GM12878 (cell line): ENCODE measurements at regions not wholly inside any gene's neighbourhood (a gene's known extent, or its start where the extent isn't known, plus 50 kb on each side); places are given as distances from the start of the nearest gene placed in this dataset.

Experiments used
- ATAC-seq: fragments of 200-7000 bp; cut with Tn5 transposase; 3 replicates; pipeline ENCODE4 v1.9.1; 2020; ENCODE audit warnings: mild to moderate bottlenecking, moderate library complexity
- BruUV-seq: library from RNA; stranded (reverse); fragments of 400-500 nt; replicated peaks from 2 replicates; lab custom pipeline; 2021; lab: Mats Ljungman, UMichigan
- CTCF ChIA-PET: fragments of 300-600 bp; sonication (Branson Sonifier 250); formaldehyde crosslinking; extraction: SDS; loops from one replicate; lab custom pipeline; 2021; ENCODE audit warnings: inconsistent platforms; lab: Yijun Ruan, JAX
- POLR2A ChIA-PET: fragments of 350-600 bp; formaldehyde crosslinking; extraction: SDS; loops from one replicate; lab custom pipeline; 2021; ENCODE audit warnings: inconsistent platforms; lab: Charles Lee
- RAD21 ChIA-PET: fragments of 300-600 bp; sonication (Branson Sonifier 250); formaldehyde crosslinking; loops from one replicate; lab custom pipeline; 2023; ENCODE audit warnings: antibody characterized with exemption; ENCODE audit not compliant: unreplicated experiment; lab: Charles Lee
- SMC1A ChIA-PET: fragments of 300-600 bp; sonication (Branson Sonifier 250); formaldehyde crosslinking; loops from one replicate; lab custom pipeline; 2023; ENCODE audit not compliant: unreplicated experiment, uncharacterized antibody; lab: Charles Lee
- DNase-seq: peaks from one replicate; pipeline ENCODE4 v3.0.0-alpha.2; 2011; ENCODE audit warnings: low read depth, low spot score
- FAIRE-seq: peaks from 3 replicates; lab custom pipeline; 2011; peaks lifted over from hg19 to GRCh38; lab: Jason Lieb, UNC
- H2AFZ ChIP-seq: 2 replicates; pipeline ENCODE4 v1.6.0; 2011; ENCODE audit warnings: low read depth, low read length, control low read depth; ENCODE audit not compliant: control insufficient read depth
- H3K27ac ChIP-seq: 2 replicates; pipeline ENCODE4 v1.5.1; 2011; ENCODE audit warnings: control low read depth; ENCODE audit not compliant: control insufficient read depth, insufficient read depth
- H3K27me3 ChIP-seq, 2 experiments: replicated peaks in 1 of 2; 2 replicates each; pipeline versions ENCODE4 v1.6.0 to v1.6.1; 2011; ENCODE audit warnings: low read length in 1 of 2; ENCODE audit not compliant: control insufficient read depth in 2 of 2, insufficient read depth in 2 of 2
- H3K36me3 ChIP-seq, 2 experiments: 2 replicates each; pipeline ENCODE4 v1.5.1; 2011; ENCODE audit warnings: low read length in 1 of 2; ENCODE audit not compliant: control insufficient read depth in 2 of 2, insufficient read depth in 2 of 2
- H3K4me1 ChIP-seq: 2 replicates; pipeline ENCODE4 v1.6.1; 2011; ENCODE audit warnings: mild to moderate bottlenecking, low read length, moderate library complexity, mixed read lengths; ENCODE audit not compliant: control insufficient read depth, insufficient read depth
- H3K4me2 ChIP-seq: 2 replicates; pipeline ENCODE4 v1.6.0; 2011; ENCODE audit warnings: control low read depth; ENCODE audit not compliant: control insufficient read depth, insufficient read depth
- H3K4me3 ChIP-seq: fragments of 200-600 bp; sonication (generic); 2 replicates; pipeline ENCODE4 v1.5.1; 2016
- H3K79me2 ChIP-seq: 2 replicates; pipeline ENCODE4 v1.6.0; 2011; ENCODE audit warnings: low read length; ENCODE audit not compliant: control insufficient read depth, insufficient read depth
- H3K9ac ChIP-seq: 2 replicates; pipeline ENCODE4 v1.8.0; 2011; ENCODE audit warnings: low read length, control low read depth, mixed read lengths; ENCODE audit not compliant: control insufficient read depth, insufficient read depth
- H3K9me3 ChIP-seq: replicated peaks from 3 replicates; pipeline ENCODE4 v1.5.1; 2011; ENCODE audit warnings: mild to moderate bottlenecking, low read length; ENCODE audit not compliant: control insufficient read depth, insufficient read depth
- H4K20me1 ChIP-seq: 2 replicates; pipeline ENCODE4 v1.6.0; 2011; ENCODE audit not compliant: control insufficient read depth, insufficient read depth
- CHD4 ChIP-seq: fragments of 200-600 bp; sonication (generic); IDR thresholded peaks from 2 replicates; pipeline ENCODE4 v1.6.1; 2016; ENCODE audit warnings: mild to moderate bottlenecking
- EP300 ChIP-seq, 2 experiments: fragments of 150-350 bp in 1 of 2; IDR thresholded peaks; 2 replicates each; pipeline ENCODE4 v1.6.1; 2011 to 2012; ENCODE audit warnings: low read depth in 2 of 2, low read length in 2 of 2, borderline replicate concordance in 1 of 2, improper control_type of control experiment in 1 of 2, inconsistent platforms in 1 of 2; ENCODE audit not compliant: control insufficient read depth in 1 of 2
- EZH2 ChIP-seq: IDR thresholded peaks from 2 replicates; pipeline ENCODE4 v1.6.1; 2012; ENCODE audit warnings: low read depth, mild to moderate bottlenecking, control low read depth, inconsistent platforms, low read length, borderline replicate concordance; ENCODE audit not compliant: control insufficient read depth
- JUND ChIP-seq: IDR thresholded peaks from 2 replicates; pipeline ENCODE4 v1.6.1; 2012; ENCODE audit warnings: low read depth, mild to moderate bottlenecking, low read length, improper control_type of control experiment, moderate library complexity
- MYC ChIP-seq: IDR thresholded peaks from 2 replicates; pipeline ENCODE4 v1.6.1; 2011; ENCODE audit warnings: mild to moderate bottlenecking, low read length, moderate library complexity, inconsistent platforms; ENCODE audit not compliant: insufficient read depth, insufficient replicate concordance, insufficient read length, severe bottlenecking
- PKNOX1 ChIP-seq: fragments of 450-650 bp; IDR thresholded peaks from 2 replicates; pipeline ENCODE4 v1.6.1; 2016; ENCODE audit warnings: mild to moderate bottlenecking
- POLR2A ChIP-seq: IDR thresholded peaks from 2 replicates; pipeline ENCODE4 v1.6.1; 2011; ENCODE audit warnings: low read depth, mild to moderate bottlenecking, low read length
- POU2F2 ChIP-seq: IDR thresholded peaks from 3 replicates; pipeline ENCODE4 v1.6.1; 2011; ENCODE audit warnings: low read depth, mild to moderate bottlenecking, low read length, borderline replicate concordance
- SPI1 ChIP-seq: IDR thresholded peaks from 2 replicates; pipeline ENCODE4 v1.6.1; 2011; ENCODE audit warnings: low read depth, mild to moderate bottlenecking, low read length, moderate library complexity, borderline replicate concordance; ENCODE audit not compliant: insufficient read depth
- TAF1 ChIP-seq: IDR thresholded peaks from 2 replicates; pipeline ENCODE4 v1.6.1; 2011; ENCODE audit warnings: mild to moderate bottlenecking, low read depth, low read length, borderline replicate concordance
- USF2 ChIP-seq: IDR thresholded peaks from 2 replicates; pipeline ENCODE4 v1.6.1; 2011; ENCODE audit warnings: low read depth, low read length, improper control_type of control experiment, borderline replicate concordance
- YBX1 ChIP-seq: fragments of 450-650 bp; IDR thresholded peaks from 2 replicates; pipeline ENCODE4 v1.6.1; 2016; ENCODE audit warnings: antibody characterized with exemption
- ZNF24 ChIP-seq: fragments of 450-650 bp; IDR thresholded peaks from 2 replicates; pipeline ENCODE4 v1.6.1; 2017; ENCODE audit warnings: antibody characterized with exemption, mild to moderate bottlenecking
- ZNF384 ChIP-seq: IDR thresholded peaks from 2 replicates; pipeline ENCODE4 v1.6.1; 2012; ENCODE audit warnings: low read depth, mild to moderate bottlenecking, low read length, improper control_type of control experiment, borderline replicate concordance
- WGBS: methylation state at CpG from one replicate; pipeline ENCODE4 v1.1.6; 2016; ENCODE audit warnings: low lambda C conversion rate; ENCODE audit not compliant: insufficient replicate concordance, insufficient coverage; ENCODE audit errors: missing lambda C conversion rate; 5-methylcytosine and 5-hydroxymethylcytosine counted together
- in situ Hi-C: fragments of 300-500 bp; cut with MboI; formaldehyde crosslinking; loops from 9 replicates; pipeline ENCODE4 v1.14.3; 2018; ENCODE audit warnings: mixed read lengths
- intact Hi-C: fragments of 100-400 bp; cut with micrococcal nuclease; formaldehyde crosslinking; loops from one replicate; pipeline ENCODE4 v1.14.2; 2022; ENCODE audit not compliant: unreplicated experiment
- TF ChIP-seq, protein P1 (sequence below): fragments of 450-650 bp; IDR thresholded peaks from 2 replicates; pipeline ENCODE4 v1.6.1; 2016; ENCODE audit warnings: mild to moderate bottlenecking, moderate library complexity, borderline replicate concordance

DNA sequence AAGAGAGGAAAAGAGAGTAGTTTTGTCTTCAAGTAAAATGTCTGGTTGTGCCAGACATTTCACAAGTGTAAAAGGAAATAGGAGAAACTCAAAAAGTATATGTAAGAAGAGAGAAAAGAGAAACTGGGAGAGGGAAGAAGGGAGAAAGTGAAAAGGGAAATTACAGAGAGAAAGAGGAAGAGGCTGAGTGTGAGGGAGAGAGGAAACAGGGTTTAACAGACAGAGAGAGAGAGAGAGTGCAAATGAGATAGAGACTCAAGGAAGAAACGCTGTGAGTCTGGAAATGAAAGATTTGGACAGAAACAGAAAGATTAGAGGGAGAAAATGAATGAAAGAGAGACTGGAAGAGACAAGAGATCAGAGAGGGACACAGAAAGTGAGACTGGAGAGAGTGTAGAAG, 806.2 kb downstream of the PLA2G4A start (continued):
- TF ChIP-seq PKNOX1 (no peak), ZNF384 (no peak), JUND (no peak), USF2 (no peak), SPI1 (no peak), YBX1 (no peak), POLR2A (no peak)

- Histone ChIP-seq H3K9me3 (no peaks in the 10 kb centered on the region; the same call in 2 of the 3 replicates), H2AFZ (no peak overlapping the region), H4K20me1 (no peaks in the 10 kb centered on the region), H3K4me1 (no peaks in the 10 kb centered on the region), H3K27ac (no peak overlapping the region), H3K4me2 (no peak overlapping the region), H3K9ac (no peak overlapping the region), H3K79me2 (no peaks in the 10 kb centered on the region), H3K36me3 (no peaks in the 10 kb centered on the region), H3K27me3 (no peaks in the 10 kb centered on the region), H3K4me3 (no peak overlapping the region)
- intact Hi-C loops = no loop called here
- WGBS = 17% methylated on average over 2 of the region's 2 CpGs
- SMC1A ChIA-PET = interaction anchor here (1.4 kb wide), 1 partner anchor 44 kb away, joined by 5 read pairs; no protein-coding TSS in a partner anchor
- CTCF ChIA-PET = interaction anchor here (0.9 kb wide), 1 partner anchor 587 kb away, joined by 5 read pairs; no protein-coding TSS in a partner anchor
- POLR2A ChIA-PET = no interaction called here
- BruUV-seq = no TSS peak
- in situ Hi-C loops = no loop called here
- DNase-seq (no peak), FAIRE-seq (no peak), ATAC-seq (no peak)
- RAD21 ChIA-PET = no interaction called here
- no peak for TF ChIP-seq EZH2
- no peak for TF ChIP-seq CHD4
- TF ChIP-seq EP300 (IDR thresholded peaks at IDR 0.05; ENCODE audit: borderline replicate concordance in 1 of 2, control insufficient read depth in 1 of 2, low read depth in 2 of 2, low read length in 2 of 2) = no peak
- no peak for TF ChIP-seq POU2F2
- no peak for TF ChIP-seq MYC
- no peak for TF ChIP-seq TAF1
- TF ChIP-seq, protein P1, sequence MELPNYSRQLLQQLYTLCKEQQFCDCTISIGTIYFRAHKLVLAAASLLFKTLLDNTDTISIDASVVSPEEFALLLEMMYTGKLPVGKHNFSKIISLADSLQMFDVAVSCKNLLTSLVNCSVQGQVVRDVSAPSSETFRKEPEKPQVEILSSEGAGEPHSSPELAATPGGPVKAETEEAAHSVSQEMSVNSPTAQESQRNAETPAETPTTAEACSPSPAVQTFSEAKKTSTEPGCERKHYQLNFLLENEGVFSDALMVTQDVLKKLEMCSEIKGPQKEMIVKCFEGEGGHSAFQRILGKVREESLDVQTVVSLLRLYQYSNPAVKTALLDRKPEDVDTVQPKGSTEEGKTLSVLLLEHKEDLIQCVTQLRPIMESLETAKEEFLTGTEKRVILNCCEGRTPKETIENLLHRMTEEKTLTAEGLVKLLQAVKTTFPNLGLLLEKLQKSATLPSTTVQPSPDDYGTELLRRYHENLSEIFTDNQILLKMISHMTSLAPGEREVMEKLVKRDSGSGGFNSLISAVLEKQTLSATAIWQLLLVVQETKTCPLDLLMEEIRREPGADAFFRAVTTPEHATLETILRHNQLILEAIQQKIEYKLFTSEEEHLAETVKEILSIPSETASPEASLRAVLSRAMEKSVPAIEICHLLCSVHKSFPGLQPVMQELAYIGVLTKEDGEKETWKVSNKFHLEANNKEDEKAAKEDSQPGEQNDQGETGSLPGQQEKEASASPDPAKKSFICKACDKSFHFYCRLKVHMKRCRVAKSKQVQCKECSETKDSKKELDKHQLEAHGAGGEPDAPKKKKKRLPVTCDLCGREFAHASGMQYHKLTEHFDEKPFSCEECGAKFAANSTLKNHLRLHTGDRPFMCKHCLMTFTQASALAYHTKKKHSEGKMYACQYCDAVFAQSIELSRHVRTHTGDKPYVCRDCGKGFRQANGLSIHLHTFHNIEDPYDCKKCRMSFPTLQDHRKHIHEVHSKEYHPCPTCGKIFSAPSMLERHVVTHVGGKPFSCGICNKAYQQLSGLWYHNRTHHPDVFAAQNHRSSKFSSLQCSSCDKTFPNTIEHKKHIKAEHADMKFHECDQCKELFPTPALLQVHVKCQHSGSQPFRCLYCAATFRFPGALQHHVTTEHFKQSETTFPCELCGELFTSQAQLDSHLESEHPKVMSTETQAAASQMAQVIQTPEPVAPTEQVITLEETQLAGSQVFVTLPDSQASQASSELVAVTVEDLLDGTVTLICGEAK = no peak
- no peak for TF ChIP-seq JUND
- no peak for TF ChIP-seq ZNF24
Observed at GRCh38 chr1:187638733-187639434, 810.1 kb downstream of the PLA2G4A start.
